Cardiac muscle cell (in vitro differentiated cells and primary cell): ENCODE measurements at regions not wholly inside any gene's neighbourhood (a gene's known extent, or its start where the extent isn't known, plus 50 kb on each side); places are given as distances from the start of the nearest gene placed in this dataset.
"Not testable (repeated sequence)": the region's sequence is repeated elsewhere in the genome, so short reads cannot be mapped to it uniquely, and the experiment has no call there.

ENCODE experiments used
- DNase-seq, 2 donors: peaks; one replicate each; pipeline versions ENCODE4 v3.0.0 to v3.0.0-alpha.2; 2010 to 2017; ENCODE audit warnings: low read depth in 1 of 2, low spot score in 1 of 2
- H3K27ac ChIP-seq: fragments of 200-600 bp; sonication (generic); 2 replicates; pipeline ENCODE4 v1.5.1; 2016
- H3K27me3 ChIP-seq: fragments of 200-600 bp; sonication (generic); 2 replicates; pipeline ENCODE4 v1.6.0; 2016; ENCODE audit warnings: control low read depth
- H3K36me3 ChIP-seq: fragments of 200-600 bp; sonication (generic); 2 replicates; pipeline ENCODE4 v1.5.1; 2016; ENCODE audit warnings: control low read depth
- H3K4me1 ChIP-seq: fragments of 200-600 bp; sonication (generic); 2 replicates; pipeline ENCODE4 v1.8.1; 2017; ENCODE audit warnings: low read depth, mild to moderate bottlenecking, mixed run types
- H3K4me3 ChIP-seq: fragments of 200-600 bp; sonication (generic); 2 replicates; pipeline ENCODE4 v1.5.1; 2016; ENCODE audit warnings: mild to moderate bottlenecking
- H3K9me3 ChIP-seq: fragments of 200-600 bp; sonication (generic); 2 replicates; pipeline ENCODE4 v1.5.1; 2017; ENCODE audit warnings: low read depth, mild to moderate bottlenecking, control low read depth
- CTCF ChIP-seq: IDR thresholded peaks from 2 replicates; pipeline ENCODE4 v1.5.1; 2012; ENCODE audit warnings: low read depth, mild to moderate bottlenecking, low read length

DNA sequence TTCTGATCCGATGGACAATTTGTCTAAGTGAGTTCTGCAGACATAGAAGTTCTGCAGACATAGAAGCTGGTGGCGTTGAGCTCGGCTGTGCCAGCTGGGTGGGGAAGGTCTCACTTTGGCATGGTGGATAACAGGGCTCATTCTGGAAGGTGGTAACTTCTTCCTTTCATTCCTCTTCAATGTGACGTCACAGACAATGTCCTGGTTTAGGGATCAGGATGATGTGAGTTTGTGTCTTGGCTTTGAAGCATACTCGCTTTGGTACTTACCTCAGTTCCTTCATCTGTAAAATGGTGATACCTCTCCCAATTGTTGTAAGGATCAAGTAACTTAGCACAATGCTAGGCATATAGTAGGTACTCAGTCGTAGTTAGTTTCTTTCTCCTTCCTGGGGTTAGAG, 408.8 kb upstream of the ASIC2 start:
- no peak for TF ChIP-seq CTCF
- Histone ChIP-seq H3K4me1 (no peaks in the 10 kb centered on the region), H3K4me3 (no peak overlapping the region), H3K27ac (no peak overlapping the region), H3K36me3 (no peaks in the 10 kb centered on the region), H3K27me3 (peaks cover 2% of the 10 kb centered on the region), H3K9me3 (no peaks in the 10 kb centered on the region)
- DNase-seq: no peak

- Histone ChIP-seq H3K4me3 (no peak overlapping the region), H3K27me3 (peaks cover 2% of the 10 kb centered on the region), H3K36me3 (no peaks in the 10 kb centered on the region), H3K4me1 (no peaks in the 10 kb centered on the region), H3K9me3 (no peaks in the 10 kb centered on the region), H3K27ac (no peak overlapping the region)
- TF ChIP-seq CTCF: no peak
- no peak for DNase-seq
Measured at GRCh38 chr17:33704856-33705255, 411.8 kb upstream of the ASIC2 start.

DNA sequence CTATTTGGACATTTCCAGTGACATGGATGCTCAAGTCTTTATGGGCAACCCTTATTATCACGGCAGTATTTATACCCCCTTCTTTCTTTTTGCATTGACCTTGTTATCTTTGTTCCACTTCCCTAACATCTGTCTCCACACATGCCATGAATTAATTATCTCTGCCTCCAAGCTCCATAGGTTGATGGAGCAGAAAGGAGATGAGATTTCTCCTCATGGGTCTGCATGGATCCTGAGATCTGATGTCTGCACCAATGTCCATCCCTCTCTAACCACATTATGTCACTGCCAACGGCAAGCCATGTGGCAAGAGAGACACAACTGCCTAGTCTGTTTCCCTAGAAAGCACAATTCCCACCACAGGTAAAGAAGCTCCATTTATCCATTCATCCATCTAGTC, 416.8 kb upstream of the ASIC2 start:
- no peaks in the 10 kb centered on the region for H3K9me3 ChIP-seq
- no peaks in the 10 kb centered on the region for H3K27me3 ChIP-seq
- H3K27ac ChIP-seq: no peak overlapping the region
- no peaks in the 10 kb centered on the region for H3K4me1 ChIP-seq
- no peak overlapping the region for H3K4me3 ChIP-seq
- DNase-seq: no peak
- no peaks in the 10 kb centered on the region for H3K36me3 ChIP-seq
- no peak for TF ChIP-seq CTCF

GRCh38 chr17:33712120-33712519, 419.0 kb upstream of the ASIC2 start:
- no peaks in the 10 kb centered on the region for H3K9me3 ChIP-seq
- H3K27ac ChIP-seq: no peak overlapping the region
- H3K27me3 ChIP-seq: no peaks in the 10 kb centered on the region
- no peak for TF ChIP-seq CTCF
- DNase-seq: no peak
- H3K36me3 ChIP-seq: no peaks in the 10 kb centered on the region
- no peak overlapping the region for H3K4me3 ChIP-seq
- H3K4me1 ChIP-seq: no peaks in the 10 kb centered on the region

- H3K4me3 ChIP-seq: no peak overlapping the region
- no peaks in the 10 kb centered on the region for H3K36me3 ChIP-seq
- H3K27me3 ChIP-seq: peaks cover 7% of the 10 kb centered on the region
- no peaks in the 10 kb centered on the region for H3K4me1 ChIP-seq
- TF ChIP-seq CTCF: no peak
- H3K9me3 ChIP-seq: no peaks in the 10 kb centered on the region
- DNase-seq: no peak
- no peak overlapping the region for H3K27ac ChIP-seq
Measured at GRCh38 chr17:33716957-33717356, 423.9 kb upstream of the ASIC2 start.

DNA sequence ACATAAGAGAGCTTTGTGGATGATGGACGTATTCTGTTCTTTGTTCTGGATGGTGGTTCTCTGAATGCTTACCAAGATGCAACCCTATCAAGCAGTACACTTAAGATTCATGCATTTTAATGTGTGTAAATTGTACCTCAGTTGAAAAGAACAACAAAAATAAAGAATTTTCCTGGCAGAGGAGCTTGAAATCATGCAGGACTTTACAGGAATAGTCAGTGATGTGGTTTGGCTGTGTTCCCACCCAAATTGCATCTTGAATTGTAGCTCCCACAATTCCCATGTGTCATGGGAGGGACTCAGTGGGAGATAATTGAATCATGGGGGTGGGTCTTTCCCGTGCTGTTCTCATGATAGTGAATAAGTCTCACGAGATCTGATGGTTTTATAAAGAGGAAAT, 430.6 kb upstream of the ASIC2 start:
- peaks cover 27% of the 10 kb centered on the region for H3K27me3 ChIP-seq
- not testable (repeated sequence) for H3K4me3 ChIP-seq, H3K4me1 ChIP-seq, H3K36me3 ChIP-seq, H3K9me3 ChIP-seq, H3K27ac ChIP-seq
- peak in 1 of 2 donors; percentile 2 for DNase-seq
